ENCODE measurements at regions not wholly inside any gene's neighbourhood (a gene's known extent, or its start where the extent isn't known, plus 50 kb on each side); places are given as distances from the start of the nearest gene placed in this dataset.

- no peak for TF ChIP-seq TAF1 (IDR thresholded peaks at IDR 0.05; ENCODE audit: borderline replicate concordance, low read depth, low read length)
- no peak for TF ChIP-seq POLR2AphosphoS5 (IDR thresholded peaks at IDR 0.05; ENCODE audit: low read depth, low read length)
Observed at GRCh38 chrX:116801943-116802342, 339.2 kb upstream of the CT83 start.
